ENCODE measurements at regions not wholly inside any gene's neighbourhood (a gene's known extent, or its start where the extent isn't known, plus 50 kb on each side); places are given as distances from the start of the nearest gene placed in this dataset.

DNA sequence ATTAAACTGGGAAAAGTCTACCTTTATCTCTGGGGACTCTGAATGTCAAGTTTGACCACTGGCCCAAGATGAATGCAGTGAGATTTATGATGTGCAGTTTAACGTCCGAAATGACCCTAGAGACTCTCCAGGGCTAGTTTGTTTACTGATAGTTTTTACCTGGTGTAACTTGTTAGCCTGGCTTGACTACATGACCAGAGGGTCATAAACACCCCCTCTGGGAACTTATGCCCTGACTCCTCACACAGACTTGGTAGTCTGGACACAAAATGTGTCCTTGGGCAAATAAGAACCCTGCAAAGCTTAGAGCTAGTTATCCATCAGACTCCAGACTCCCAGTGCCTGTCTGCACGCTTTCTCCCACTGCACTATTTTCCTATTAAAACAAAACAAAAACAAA is 606.5 kb downstream of the HACE1 start (continued):
- TF ChIP-seq, protein P1, sequence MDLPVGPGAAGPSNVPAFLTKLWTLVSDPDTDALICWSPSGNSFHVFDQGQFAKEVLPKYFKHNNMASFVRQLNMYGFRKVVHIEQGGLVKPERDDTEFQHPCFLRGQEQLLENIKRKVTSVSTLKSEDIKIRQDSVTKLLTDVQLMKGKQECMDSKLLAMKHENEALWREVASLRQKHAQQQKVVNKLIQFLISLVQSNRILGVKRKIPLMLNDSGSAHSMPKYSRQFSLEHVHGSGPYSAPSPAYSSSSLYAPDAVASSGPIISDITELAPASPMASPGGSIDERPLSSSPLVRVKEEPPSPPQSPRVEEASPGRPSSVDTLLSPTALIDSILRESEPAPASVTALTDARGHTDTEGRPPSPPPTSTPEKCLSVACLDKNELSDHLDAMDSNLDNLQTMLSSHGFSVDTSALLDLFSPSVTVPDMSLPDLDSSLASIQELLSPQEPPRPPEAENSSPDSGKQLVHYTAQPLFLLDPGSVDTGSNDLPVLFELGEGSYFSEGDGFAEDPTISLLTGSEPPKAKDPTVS (IDR thresholded peaks at IDR 0.05; ENCODE audit: low read depth, low read length), result no peak
- TF ChIP-seq SMAD1 (IDR thresholded peaks at IDR 0.05; ENCODE audit: low read depth, partially characterized antibody), result no peak
- TF ChIP-seq KDM1A (IDR thresholded peaks at IDR 0.05; ENCODE audit: borderline replicate concordance), result no peak
- no peak for TF ChIP-seq POLR2AphosphoS2 (IDR thresholded peaks at IDR 0.05; ENCODE audit: low read depth, low read length)
- no peak for TF ChIP-seq DPF2 (IDR thresholded peaks at IDR 0.05)
- TF ChIP-seq NRF1 (conservative IDR thresholded peaks at IDR 0.05; ENCODE audit: low read depth, low read length), result no peak

DNA sequence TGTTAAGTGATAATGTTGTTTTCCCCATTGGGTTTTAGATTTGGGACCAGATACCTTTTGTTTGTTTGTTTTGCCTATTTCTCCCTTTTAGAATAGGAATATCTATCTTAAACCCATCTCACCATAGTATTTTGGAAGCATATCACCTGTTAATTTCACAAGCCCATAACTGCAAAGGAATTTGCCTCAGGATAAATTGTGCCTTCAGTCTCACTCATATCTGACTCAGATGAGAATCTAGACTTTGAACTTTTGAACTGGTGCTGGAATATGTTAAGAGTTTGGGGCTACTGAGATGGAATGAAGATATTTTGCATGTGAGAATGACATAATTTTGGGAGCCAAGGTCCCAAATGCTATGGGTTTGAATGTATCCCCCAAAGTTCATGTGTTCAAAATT is 607.4 kb downstream of the HACE1 start:
- H3K36me3 ChIP-seq (ENCODE audit: control insufficient read depth in 2 of 2, insufficient read depth in 2 of 2, low read length in 1 of 2), result no peaks in the 10 kb centered on the region
- in situ Hi-C loops (cut with MboI) (no loop called here), intact Hi-C loops (cut with micrococcal nuclease; ENCODE audit: unreplicated experiment) (no loop called here)
- no peak overlapping the region for H2AFZ ChIP-seq (ENCODE audit: control insufficient read depth, low read depth, low read length)
- TF ChIP-seq RFX5 (IDR thresholded peaks at IDR 0.05; ENCODE audit: low read depth, low read length), result no peak
- no peak for TF ChIP-seq CBX3 (IDR thresholded peaks at IDR 0.05; ENCODE audit: borderline replicate concordance, low read depth)
- TF ChIP-seq RAD21 (IDR thresholded peaks at IDR 0.05; ENCODE audit: insufficient read depth, low read depth, low read length), result no peak
- TF ChIP-seq, protein P2, sequence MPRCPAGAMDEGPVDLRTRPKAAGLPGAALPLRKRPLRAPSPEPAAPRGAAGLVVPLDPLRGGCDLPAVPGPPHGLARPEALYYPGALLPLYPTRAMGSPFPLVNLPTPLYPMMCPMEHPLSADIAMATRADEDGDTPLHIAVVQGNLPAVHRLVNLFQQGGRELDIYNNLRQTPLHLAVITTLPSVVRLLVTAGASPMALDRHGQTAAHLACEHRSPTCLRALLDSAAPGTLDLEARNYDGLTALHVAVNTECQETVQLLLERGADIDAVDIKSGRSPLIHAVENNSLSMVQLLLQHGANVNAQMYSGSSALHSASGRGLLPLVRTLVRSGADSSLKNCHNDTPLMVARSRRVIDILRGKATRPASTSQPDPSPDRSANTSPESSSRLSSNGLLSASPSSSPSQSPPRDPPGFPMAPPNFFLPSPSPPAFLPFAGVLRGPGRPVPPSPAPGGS (IDR thresholded peaks at IDR 0.05; ENCODE audit: borderline replicate concordance, insufficient read depth, low read depth, low read length, poor library complexity, severe bottlenecking), result no peak
- no peak for TF ChIP-seq NFIC (IDR thresholded peaks at IDR 0.05; ENCODE audit: low read depth, low read length)
- TF ChIP-seq DPF2 (IDR thresholded peaks at IDR 0.05), result no peak
- TF ChIP-seq TBL1XR1 (IDR thresholded peaks at IDR 0.05; ENCODE audit: low read depth, low read length), result no peak
- no peak for TF ChIP-seq POLR2AphosphoS2 (IDR thresholded peaks at IDR 0.05; ENCODE audit: low read depth, low read length)
- TF ChIP-seq CREB1 (IDR thresholded peaks at IDR 0.05; ENCODE audit: low read depth), result no peak
- TF ChIP-seq REST (IDR thresholded peaks at IDR 0.05; ENCODE audit: low read depth, low read length), result no peak
- no peak for TF ChIP-seq EED (IDR thresholded peaks at IDR 0.05; ENCODE audit: low read depth)
- TF ChIP-seq KLF5 (IDR thresholded peaks at IDR 0.05; ENCODE audit: partially characterized antibody), result no peak
- ChIA-PET POLR2A (no interaction called here), RAD21 (ENCODE audit: unreplicated experiment) (no interaction called here), CTCF (no interaction called here), SMC1A (ENCODE audit: uncharacterized antibody, unreplicated experiment) (no interaction called here)
- no peak overlapping the region for H3K27ac ChIP-seq (ENCODE audit: control insufficient read depth, insufficient read depth)
- BruUV-seq (replicated peaks), result no TSS peak
- FAIRE-seq, result no peak
- DNase-seq (ENCODE audit: low read depth, low spot score), result no peak
- no peaks in the 10 kb centered on the region for H3K9me3 ChIP-seq (replicated peaks; ENCODE audit: control insufficient read depth, insufficient read depth, low read length)
- no peaks in the 10 kb centered on the region for H3K27me3 ChIP-seq (replicated peaks in 1 of 2; ENCODE audit: control insufficient read depth in 2 of 2, insufficient read depth in 2 of 2, low read length in 1 of 2)
- no peaks in the 10 kb centered on the region for H4K20me1 ChIP-seq (ENCODE audit: control insufficient read depth, insufficient read depth)
- no peak overlapping the region for H3K4me3 ChIP-seq
- H3K79me2 ChIP-seq (ENCODE audit: control insufficient read depth, insufficient read depth, low read length), result no peaks in the 10 kb centered on the region
- H3K4me1 ChIP-seq (ENCODE audit: control insufficient read depth, insufficient read depth, low read length), result no peaks in the 10 kb centered on the region
- ATAC-seq, result no peak
- no peak overlapping the region for H3K9ac ChIP-seq (ENCODE audit: control insufficient read depth, insufficient read depth, low read length)
- no peak overlapping the region for H3K4me2 ChIP-seq (ENCODE audit: control insufficient read depth, insufficient read depth)
